A549 (cell line): ENCODE measurements at regions not wholly inside any gene's neighbourhood (a gene's known extent, or its start where the extent isn't known, plus 50 kb on each side); places are given as distances from the start of the nearest gene placed in this dataset.

Source experiments
- BHLHE40 ChIP-seq: IDR thresholded peaks from 2 replicates; pipeline ENCODE4 v1.6.1; 2012; ENCODE audit warnings: low read depth, low read length, inconsistent platforms
- CEBPB ChIP-seq, 2 experiments: fragments of >200 bp in 1 of 2; sonication (Bioruptor Twin) in 1 of 2; formaldehyde crosslinking in 1 of 2; IDR thresholded peaks; 2 replicates each; pipeline ENCODE4 v1.6.1; 2012 to 2016
- CTCF ChIP-seq: fragments of >200 bp; sonication (Bioruptor Twin); formaldehyde crosslinking; IDR thresholded peaks from 3 replicates; pipeline ENCODE4 v1.5.1; 2016
- GATA3 ChIP-seq: IDR thresholded peaks from 2 replicates; pipeline ENCODE4 v1.6.1; 2012; ENCODE audit warnings: borderline replicate concordance
- JUN ChIP-seq, 2 experiments: fragments of >200 bp; sonication (Bioruptor Twin); formaldehyde crosslinking; IDR thresholded peaks; 2 replicates in 1 of 2; 3 replicates in 1 of 2; pipeline ENCODE4 v1.6.1; 2016 to 2017
- MAX ChIP-seq: IDR thresholded peaks from 2 replicates; pipeline ENCODE4 v1.6.1; 2012
- MYC ChIP-seq: IDR thresholded peaks from 2 replicates; pipeline ENCODE4 v1.6.1; 2012; ENCODE audit warnings: mild to moderate bottlenecking, inconsistent platforms, low read length, improper control_type of control experiment, borderline replicate concordance
- POLR2A ChIP-seq: IDR thresholded peaks from 2 replicates; pipeline ENCODE4 v1.6.1; 2012; ENCODE audit warnings: mild to moderate bottlenecking, low read length
- REST ChIP-seq: fragments of 200-600 bp; sonication (generic); IDR thresholded peaks from 2 replicates; pipeline ENCODE4 v1.6.1; 2016; ENCODE audit warnings: antibody characterized with exemption, mild to moderate bottlenecking, moderate library complexity
- SMC3 ChIP-seq: fragments of >200 bp; sonication (Bioruptor Twin); formaldehyde crosslinking; IDR thresholded peaks from 3 replicates; pipeline ENCODE4 v1.6.1; 2018; ENCODE audit warnings: inconsistent platforms
- SREBF2 ChIP-seq: fragments of 450-650 bp; IDR thresholded peaks from 2 replicates; pipeline ENCODE4 v1.6.1; 2014; ENCODE audit warnings: mild to moderate bottlenecking, moderate library complexity
- ZNF302 ChIP-seq: fragments of 250-450 bp; sonication (Bioruptor Pico); IDR thresholded peaks from 2 replicates; pipeline ENCODE4 v1.9.0; 2021; ENCODE audit warnings: inconsistent platforms, mild to moderate bottlenecking, moderate library complexity
- ZSCAN20 ChIP-seq: fragments of 250-450 bp; sonication (Bioruptor Pico); IDR thresholded peaks from 2 replicates; pipeline ENCODE4 v1.8.0; 2022; ENCODE audit warnings: mild to moderate bottlenecking, moderate library complexity

GRCh38 chr1:199058281-199058680, 419.4 kb downstream of the PTPRC start:
- no peak for TF ChIP-seq POLR2A
- TF ChIP-seq SREBF2 = no peak
- no peak for TF ChIP-seq MAX
- TF ChIP-seq ZSCAN20 (CRISPR knock-in tag) = no peak
- TF ChIP-seq JUN (IDR thresholded peaks at IDR 0.05) = no peak
- no peak for TF ChIP-seq SMC3
- TF ChIP-seq CEBPB (IDR thresholded peaks at IDR 0.05) = no peak
- no peak for TF ChIP-seq ZNF302 (CRISPR knock-in tag)
- no peak for TF ChIP-seq CTCF
- no peak for TF ChIP-seq GATA3
- no peak for TF ChIP-seq BHLHE40
- TF ChIP-seq MYC = no peak
- no peak for TF ChIP-seq REST
